ENCODE measurements at regions not wholly inside any gene's neighbourhood (a gene's known extent, or its start where the extent isn't known, plus 50 kb on each side); places are given as distances from the start of the nearest gene placed in this dataset.

DNA sequence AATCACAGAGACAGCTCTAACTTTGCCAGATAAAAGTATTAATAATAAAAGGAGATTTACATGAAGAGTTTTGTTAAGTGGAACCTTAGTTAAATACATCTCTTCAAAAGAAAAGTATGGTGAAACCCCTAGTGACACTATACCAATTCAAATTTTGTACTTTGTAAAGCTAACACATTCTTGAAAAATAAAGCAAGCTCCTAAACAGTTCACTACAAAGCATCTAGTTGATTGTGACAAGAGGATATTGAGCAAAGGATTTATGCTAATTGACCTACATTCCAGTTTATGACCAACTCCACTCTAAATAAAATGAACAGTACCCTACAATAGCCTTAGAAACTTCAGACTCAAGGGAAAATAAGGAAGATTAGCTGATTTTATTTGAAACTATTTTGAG is 69.4 kb upstream of the WDR17 start:
- Histone ChIP-seq H3K27me3 (ENCODE audit: insufficient read depth, low read length) (no peaks in the 10 kb centered on the region), H3K9me3 (ENCODE audit: control insufficient read depth in 1 of 2, insufficient read depth in 1 of 2, low read depth in 1 of 2, low read length in 2 of 2) (no peaks in the 10 kb centered on the region), H2AFZ (ENCODE audit: low read depth, low read length, poor library complexity, severe bottlenecking) (no peak overlapping the region), H3K4me1 (ENCODE audit: control insufficient read depth in 1 of 2, insufficient read depth in 2 of 2, low read length in 2 of 2) (peaks cover 0 to 10% of the 10 kb centered on the region in 2 experiments; a peak in 2 of 4 replicates), H3K4me3 (replicated peaks in 1 of 2; ENCODE audit: low read depth in 1 of 2, low read length in 2 of 2) (no peak overlapping the region), H3K36me3 (ENCODE audit: control insufficient read depth in 1 of 2, insufficient read depth in 2 of 2, low read length in 2 of 2) (no peaks in the 10 kb centered on the region), H3K9ac (ENCODE audit: low read length) (no peak overlapping the region), H3K9me2 (ENCODE audit: insufficient read depth) (no peaks in the 10 kb centered on the region), H3K79me2 (ENCODE audit: insufficient read depth, low read length) (no peaks in the 10 kb centered on the region), H3K4me2 (ENCODE audit: low read length) (no peak overlapping the region), H4K20me1 (ENCODE audit: insufficient read depth) (no peaks in the 10 kb centered on the region), H3K27ac (ENCODE audit: low read depth, low read length) (no peak overlapping the region)
- ATAC-seq (no peak), DNase-seq (ENCODE audit: low read depth, low spot score) (no peak)
- CTCF ChIA-PET, result no interaction called here
- intact Hi-C loops (cut with micrococcal nuclease), result no loop called here
- RAD21 ChIA-PET (ENCODE audit: low non-redundant PET in 1 of 2, low total read pairs in 2 of 2, uncharacterized antibody in 2 of 2, unreplicated experiment in 2 of 2), result no interaction called here
- TF ChIP-seq, protein P1, sequence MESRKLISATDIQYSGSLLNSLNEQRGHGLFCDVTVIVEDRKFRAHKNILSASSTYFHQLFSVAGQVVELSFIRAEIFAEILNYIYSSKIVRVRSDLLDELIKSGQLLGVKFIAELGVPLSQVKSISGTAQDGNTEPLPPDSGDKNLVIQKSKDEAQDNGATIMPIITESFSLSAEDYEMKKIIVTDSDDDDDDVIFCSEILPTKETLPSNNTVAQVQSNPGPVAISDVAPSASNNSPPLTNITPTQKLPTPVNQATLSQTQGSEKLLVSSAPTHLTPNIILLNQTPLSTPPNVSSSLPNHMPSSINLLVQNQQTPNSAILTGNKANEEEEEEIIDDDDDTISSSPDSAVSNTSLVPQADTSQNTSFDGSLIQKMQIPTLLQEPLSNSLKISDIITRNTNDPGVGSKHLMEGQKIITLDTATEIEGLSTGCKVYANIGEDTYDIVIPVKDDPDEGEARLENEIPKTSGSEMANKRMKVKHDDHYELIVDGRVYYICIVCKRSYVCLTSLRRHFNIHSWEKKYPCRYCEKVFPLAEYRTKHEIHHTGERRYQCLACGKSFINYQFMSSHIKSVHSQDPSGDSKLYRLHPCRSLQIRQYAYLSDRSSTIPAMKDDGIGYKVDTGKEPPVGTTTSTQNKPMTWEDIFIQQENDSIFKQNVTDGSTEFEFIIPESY (IDR thresholded peaks at IDR 0.05; ENCODE audit: extremely low read depth, insufficient replicate concordance, low read length), result no peak
- no peak for TF ChIP-seq POLR2A (IDR thresholded peaks at IDR 0.05; ENCODE audit: borderline replicate concordance, extremely low read depth, insufficient read depth, insufficient read length)
- TF ChIP-seq YY1 (IDR thresholded peaks at IDR 0.05; ENCODE audit: extremely low read depth, insufficient replicate concordance, low read depth, low read length), result no peak
- no peak for TF ChIP-seq TCF7L2 (IDR thresholded peaks at IDR 0.05; ENCODE audit: borderline replicate concordance, extremely low read depth, insufficient read depth, insufficient read length)
- no peak for TF ChIP-seq ZFX (IDR thresholded peaks at IDR 0.05)
- no peak for TF ChIP-seq POLR2AphosphoS5 (IDR thresholded peaks at IDR 0.05; ENCODE audit: low read depth, low read length)
- no peak for TF ChIP-seq SIN3A (IDR thresholded peaks at IDR 0.05; ENCODE audit: low read depth)
- no peak for TF ChIP-seq SP1 (IDR thresholded peaks at IDR 0.05; ENCODE audit: low read depth)
- TF ChIP-seq EZH2phosphoT487 (IDR thresholded peaks at IDR 0.05; ENCODE audit: borderline replicate concordance), result no peak
- TF ChIP-seq SRF (IDR thresholded peaks at IDR 0.05; ENCODE audit: low read depth), result no peak
- no peak for TF ChIP-seq FOSL1 (IDR thresholded peaks at IDR 0.05; ENCODE audit: low read depth)
- no peak for TF ChIP-seq CTCF (IDR thresholded peaks at IDR 0.05 in 2 of 3, conservative IDR thresholded peaks at IDR 0.05 in 1 of 3; ENCODE audit: borderline replicate concordance in 1 of 3, insufficient read depth in 1 of 3, low read depth in 2 of 3, low read length in 2 of 3)
- TF ChIP-seq CEBPB (IDR thresholded peaks at IDR 0.05; ENCODE audit: low read depth), result no peak
- TF ChIP-seq ZNF274 (IDR thresholded peaks at IDR 0.05; ENCODE audit: low read depth, low read length), result no peak
- no peak for TF ChIP-seq RAD21 (IDR thresholded peaks at IDR 0.05; ENCODE audit: low read depth)
- POLR2A ChIA-PET, result no interaction called here
- no TSS peak for BruUV-seq (replicated peaks)
